Left lobe of liver (tissue), 2 donors: ENCODE measurements at regions not wholly inside any gene's neighbourhood (a gene's known extent, or its start where the extent isn't known, plus 50 kb on each side); places are given as distances from the start of the nearest gene placed in this dataset.

Experiments used
- ATAC-seq: fragments of 200-7000 bp; cut with Tn5 transposase; one replicate; pipeline ENCODE4 v1.9.1; 2020; ENCODE audit warnings: mild to moderate bottlenecking, moderate library complexity
- DNase-seq: peaks from one replicate; pipeline ENCODE4 v3.0.0-alpha.2; 2020; ENCODE audit warnings: low spot score
- donor health status: DM: no; HTN: no; CAD: no; lungs with moderate emphysema.
- donor health status: DM: no; HTN: yes; CAD: no.

DNA sequence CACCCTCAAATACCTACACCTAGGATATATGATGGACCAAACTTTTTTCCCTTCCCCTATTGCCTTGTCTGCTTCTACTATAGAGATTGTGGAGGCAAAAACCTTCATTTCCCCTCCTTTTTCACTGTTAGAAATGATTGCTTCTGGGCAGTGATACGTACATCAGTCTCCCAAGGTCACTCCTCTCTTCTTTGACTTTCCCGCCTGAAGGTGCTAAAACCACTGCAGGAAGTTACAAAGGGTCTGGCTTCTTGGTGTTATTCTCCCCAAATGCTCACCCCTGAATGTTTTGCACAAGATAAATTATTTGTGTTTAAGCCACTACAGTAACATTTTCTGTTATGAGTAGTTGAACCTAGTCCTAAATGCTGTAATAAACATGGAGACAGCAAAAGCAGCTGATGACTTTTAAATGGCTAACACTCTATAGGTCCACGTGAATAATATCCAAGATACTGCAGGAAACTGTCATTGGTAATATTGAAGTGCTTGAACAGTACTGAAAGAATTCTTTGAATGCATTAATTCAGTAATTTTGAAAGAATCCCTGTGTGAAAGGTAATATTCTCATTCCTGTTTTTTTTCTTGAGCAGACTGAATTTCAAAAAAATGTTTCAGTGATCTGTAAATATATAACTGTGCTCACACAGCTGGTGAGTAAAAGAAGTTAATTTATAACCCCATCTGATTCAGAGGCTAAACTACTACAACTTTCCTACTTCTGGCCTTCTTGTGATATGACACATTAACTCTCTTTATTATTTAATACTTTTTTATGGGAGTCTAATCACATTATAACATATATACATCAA lies 865.1 kb downstream of the EFNB2 start:
- DNase-seq = no peak

DNA sequence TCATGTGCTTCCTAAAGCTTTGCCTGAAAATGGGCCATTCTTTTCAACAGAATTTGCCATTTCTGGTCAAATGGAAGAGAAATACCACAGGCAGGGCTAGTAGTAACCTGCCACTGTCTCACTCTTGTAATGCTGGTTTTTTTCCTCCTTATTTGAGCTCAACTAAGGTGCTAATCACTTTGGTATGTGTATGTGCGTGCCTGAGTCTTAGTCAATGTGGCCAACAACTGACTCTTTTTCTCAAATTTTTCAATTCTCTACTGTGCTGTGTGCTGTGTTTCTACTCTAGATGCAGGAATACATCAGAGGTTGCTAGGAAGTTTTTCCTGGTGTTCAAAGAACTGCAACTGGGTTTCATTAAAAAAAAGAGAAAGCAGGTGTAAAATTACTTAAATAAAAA lies 870.2 kb downstream of the EFNB2 start:
- DNase-seq (no peak), ATAC-seq (no peak)

More for the DNA sequence above, 865.1 kb downstream of the EFNB2 start:
- peak; percentile 59 for ATAC-seq

DNA sequence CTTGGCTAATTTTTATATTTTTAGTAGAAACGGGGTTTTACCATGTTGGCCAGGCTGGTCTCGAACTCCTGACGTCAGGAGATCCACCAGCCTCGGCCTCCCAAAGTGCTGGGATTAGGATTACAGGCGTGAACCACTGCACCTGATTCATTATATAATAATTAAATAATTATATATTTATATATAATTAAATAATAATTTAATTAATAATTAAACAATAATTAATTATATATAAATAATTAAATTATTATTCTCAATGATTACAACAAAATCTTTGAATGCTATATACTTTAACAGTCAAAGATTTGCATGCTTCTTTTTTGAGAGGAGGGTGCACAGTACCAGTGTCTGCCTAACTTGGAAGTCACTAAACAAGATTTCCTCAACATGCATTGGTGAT lies 872.3 kb downstream of the EFNB2 start:
- ATAC-seq (no peak), DNase-seq (no peak)

DNA sequence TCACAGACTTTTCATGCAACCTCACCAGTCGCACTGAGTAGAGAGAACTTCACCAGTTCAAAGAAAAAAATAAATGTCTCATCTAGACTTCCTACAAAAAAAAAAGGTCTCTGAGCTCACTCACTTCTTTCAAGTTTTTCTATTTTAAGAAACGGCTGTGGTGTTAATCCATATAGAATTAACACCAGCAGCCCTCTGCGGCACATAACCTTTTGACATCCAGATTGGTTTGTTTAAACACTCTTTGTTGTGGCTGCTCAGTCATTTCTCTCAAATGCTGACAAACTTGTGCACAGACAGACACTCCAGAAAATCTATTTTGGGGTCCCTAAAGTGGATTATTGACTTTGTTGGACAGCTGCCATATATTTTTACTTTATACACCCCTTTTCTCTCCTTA lies 874.9 kb downstream of the EFNB2 start:
- ATAC-seq = no peak
- DNase-seq = no peak

DNA sequence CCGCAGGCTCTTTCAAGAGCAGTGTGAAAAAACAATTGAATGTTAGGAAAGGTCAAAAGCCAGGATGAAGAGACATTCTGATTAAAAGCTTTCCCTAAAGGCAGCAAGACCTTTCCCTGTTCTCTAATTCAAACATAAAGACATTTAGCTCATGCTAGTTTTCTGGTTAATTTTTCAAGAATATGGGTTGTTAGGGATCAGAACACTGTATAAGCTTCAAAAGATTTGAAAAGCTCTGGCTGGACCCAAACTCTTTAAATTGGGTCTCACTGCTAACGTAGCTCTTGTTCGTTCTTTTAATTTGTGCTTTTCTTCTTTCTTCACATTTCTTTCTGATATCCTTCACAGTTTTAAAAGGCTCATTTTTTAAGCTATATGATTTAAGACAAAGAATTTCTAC lies 877.0 kb downstream of the EFNB2 start:
- no peak for DNase-seq
- no peak for ATAC-seq

DNA sequence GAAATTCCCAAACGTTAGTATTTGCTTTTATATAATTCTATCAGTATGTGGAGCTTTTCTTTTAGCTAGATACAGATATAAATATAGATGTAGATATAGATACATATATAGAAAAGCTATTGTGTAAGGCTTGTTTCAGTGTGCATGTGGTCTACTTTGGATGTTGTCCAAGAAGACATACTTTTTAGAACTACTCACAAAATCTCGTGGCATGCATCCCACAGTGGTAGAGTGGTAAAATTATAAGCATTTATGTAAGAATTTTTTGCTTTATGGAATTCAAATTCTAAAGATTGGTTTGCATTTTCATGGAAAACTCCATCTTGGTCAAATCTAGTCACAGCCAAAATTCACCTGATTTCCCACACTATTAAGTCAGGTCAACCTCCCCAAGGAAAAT lies 880.4 kb downstream of the EFNB2 start:
- ATAC-seq = no peak
- no peak for DNase-seq

DNA sequence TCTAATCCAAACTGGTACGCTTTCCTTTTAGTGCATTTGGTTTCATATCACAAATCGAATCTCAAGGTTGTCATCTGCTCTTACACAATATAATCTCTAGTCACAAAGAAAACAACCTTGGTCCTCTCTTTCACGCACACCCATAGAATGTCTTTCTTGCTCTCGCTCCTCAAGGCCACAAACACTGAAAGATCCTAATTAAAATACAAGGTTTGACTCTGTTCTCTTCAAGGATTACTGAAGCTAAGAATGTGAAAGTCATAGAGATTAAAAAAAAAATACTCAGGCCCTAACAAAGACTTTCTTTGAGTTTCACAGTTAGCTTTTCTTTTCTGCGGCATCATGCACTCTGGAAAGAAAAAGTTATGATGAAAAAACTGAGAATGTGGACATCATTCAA lies 891.5 kb downstream of the EFNB2 start:
- DNase-seq (no peak), ATAC-seq (no peak)

DNA sequence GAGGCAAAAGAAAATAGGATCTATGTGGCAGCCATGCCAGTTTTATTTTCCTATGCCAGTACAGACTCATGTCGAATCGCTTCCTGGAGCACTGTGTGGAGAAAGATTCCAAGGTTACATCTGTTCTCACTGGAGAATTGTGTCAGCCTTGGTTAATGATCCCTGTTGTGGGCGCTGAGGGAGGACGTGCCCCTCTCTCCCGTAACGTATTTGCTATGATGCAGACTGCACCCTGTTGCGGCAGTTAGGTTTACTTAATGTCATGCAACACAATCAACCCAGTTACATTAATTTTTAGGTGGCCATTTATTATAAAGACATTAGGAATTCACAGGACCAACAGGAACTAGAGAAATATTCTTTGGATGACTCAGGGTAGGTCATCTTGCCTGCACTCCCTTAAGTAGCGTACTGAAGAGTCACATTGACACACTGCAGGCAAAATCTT lies 892.9 kb downstream of the EFNB2 start:
- no peak for ATAC-seq
- DNase-seq = no peak

DNA sequence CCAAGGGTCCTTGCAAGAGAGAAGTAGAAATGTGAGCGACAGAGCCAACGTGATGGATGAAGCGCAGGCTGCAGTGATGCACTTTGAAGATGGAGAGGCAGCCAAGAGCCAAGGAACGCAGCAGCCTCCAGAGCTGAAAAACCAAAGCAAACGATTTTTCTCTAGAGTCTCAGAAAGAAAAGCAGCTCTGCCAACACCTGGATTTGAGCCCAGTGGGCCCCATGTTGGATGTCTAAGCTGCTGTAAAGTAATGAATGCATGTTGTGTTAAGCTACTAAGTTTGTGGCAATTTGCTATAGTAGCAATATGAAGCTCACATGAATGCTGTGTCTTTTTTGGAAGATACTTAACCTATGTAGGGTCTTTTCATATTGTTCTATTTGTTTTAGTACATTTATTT lies 894.3 kb downstream of the EFNB2 start:
- DNase-seq (no peak), ATAC-seq (no peak)

DNA sequence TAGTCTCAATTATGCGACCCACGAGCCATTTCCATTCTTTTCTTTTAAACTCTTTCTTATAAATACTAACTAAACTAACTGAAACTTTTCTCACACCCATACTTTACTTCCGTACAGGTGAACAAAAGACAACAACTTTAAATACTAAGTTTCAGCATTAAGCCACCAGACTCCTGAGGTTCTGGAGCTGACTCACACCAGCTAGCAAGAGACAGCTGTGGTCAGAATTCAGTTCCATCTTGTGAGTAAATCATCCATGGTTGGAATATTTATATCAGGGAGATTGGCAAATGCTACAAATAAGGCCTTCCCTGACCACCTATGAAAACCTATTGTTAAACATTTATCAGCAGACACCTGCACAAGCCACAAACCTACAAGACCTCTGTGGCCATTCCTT lies 897.0 kb downstream of the EFNB2 start:
- ATAC-seq = no peak

DNA sequence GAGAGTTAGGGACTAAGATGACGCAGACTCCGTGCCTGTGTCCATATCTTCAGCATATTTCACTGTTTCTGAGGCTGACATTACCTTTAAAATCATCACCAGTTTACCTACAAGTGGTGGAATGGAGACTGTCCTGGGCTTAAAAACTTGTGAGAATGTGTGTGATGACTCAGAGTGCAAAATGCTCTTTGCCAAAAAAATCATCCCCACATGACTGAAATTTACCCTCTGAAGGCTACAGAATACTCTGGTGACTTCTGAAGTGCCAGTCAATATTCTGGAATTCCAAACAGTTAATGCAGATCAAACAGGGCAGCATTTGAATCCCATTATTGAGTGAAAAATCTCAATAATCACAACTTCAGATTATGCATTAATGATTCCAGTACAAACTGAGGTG lies 901.4 kb downstream of the EFNB2 start:
- ATAC-seq (no peak), DNase-seq (no peak)

More for the DNA sequence above, 897.0 kb downstream of the EFNB2 start:
- no peak for DNase-seq

DNA sequence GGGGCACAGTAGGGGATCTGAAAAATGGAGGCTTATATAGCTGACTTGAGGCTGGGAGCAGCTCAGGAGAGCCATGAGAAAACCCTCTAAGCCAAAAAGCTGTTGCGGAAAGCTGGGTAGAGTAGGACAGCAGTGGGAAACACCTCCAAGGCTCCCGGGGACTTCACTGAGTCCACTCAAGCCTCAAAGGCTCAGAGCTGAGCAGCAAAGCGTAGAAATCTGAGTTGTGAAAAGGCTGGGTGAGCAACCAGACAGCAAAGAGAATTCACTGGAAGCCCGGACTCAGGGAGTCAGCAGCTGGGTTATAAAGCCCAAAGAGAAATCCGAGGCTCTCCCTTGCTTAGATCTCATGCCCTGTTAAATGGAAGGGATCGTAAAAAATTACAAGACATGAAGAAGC lies 905.0 kb downstream of the EFNB2 start:
- no peak for DNase-seq
- ATAC-seq = no peak

DNA sequence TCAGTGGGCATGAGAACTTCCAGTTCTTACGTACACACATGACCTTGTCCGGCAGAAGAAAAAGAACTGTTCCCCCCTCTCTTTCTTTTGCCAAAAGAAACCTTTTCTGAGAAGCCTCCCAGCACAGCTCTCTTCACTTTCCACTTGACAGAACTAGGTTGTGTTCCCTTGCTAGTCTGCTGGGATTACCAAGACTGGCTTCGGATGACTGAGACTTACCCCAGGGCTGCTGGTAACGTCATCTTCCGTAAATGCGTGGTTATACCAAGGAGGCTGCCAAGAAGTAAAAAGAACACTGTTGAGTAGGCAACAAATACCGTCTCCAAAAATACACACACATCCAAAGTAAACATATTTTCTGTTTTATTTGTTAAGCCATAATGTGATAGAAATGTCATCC lies 908.2 kb downstream of the EFNB2 start:
- no peak for DNase-seq
- no peak for ATAC-seq

DNA sequence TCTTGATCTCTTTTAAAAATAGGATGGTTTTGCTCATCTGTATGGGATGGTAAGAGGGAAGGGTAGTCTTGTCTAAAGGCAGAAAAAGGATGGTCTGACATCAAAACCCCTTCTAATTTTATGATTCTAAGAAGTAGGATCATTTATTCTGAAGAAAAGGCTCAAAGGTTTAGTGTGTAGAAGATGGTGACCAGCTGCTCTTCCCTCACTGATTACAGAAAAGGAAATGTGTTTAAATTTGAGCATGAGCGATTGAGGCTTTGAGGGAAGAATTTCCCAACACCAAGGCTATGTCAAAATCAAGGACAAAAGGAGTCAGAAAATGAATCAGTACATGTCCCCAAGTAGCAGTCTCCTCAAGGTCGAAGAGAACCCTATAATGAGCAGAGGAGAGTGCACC lies 909.8 kb downstream of the EFNB2 start:
- no peak for DNase-seq
- no peak for ATAC-seq

DNA sequence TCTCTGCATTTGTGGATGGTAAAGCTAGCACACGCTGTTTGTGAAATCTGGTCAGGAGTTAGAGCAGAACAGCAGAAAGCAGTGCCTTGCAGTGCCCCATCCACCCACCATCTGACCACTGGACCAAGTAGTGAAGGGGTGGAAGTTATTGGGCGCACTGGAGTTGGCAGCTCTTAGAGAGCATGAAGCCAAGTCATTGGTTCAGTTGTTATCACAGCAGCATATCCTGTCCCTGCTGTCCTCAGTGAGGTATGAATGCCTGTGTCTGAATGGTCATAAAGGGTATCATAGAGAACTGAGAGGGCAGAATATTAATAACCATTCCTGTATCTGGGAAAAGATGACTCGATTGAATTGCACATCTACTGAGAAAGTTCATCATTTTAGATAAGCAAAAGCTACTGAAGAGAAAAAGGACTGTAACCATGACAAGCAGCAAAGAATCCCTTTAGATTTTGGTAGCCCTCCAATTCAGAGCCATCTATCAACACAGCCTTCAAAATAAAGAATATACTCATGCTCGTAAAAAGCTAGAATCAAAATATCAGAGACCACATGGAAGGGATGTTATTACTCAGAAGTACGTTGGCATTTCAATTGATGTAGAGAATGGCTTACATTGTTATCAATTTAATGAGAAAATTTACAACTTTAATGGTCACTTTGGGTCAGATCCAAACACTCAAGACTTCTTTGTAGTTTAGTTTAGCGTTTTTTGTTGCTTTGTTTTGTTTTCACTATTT lies 919.0 kb downstream of the EFNB2 start:
- ATAC-seq (no peak), DNase-seq (no peak)

DNA sequence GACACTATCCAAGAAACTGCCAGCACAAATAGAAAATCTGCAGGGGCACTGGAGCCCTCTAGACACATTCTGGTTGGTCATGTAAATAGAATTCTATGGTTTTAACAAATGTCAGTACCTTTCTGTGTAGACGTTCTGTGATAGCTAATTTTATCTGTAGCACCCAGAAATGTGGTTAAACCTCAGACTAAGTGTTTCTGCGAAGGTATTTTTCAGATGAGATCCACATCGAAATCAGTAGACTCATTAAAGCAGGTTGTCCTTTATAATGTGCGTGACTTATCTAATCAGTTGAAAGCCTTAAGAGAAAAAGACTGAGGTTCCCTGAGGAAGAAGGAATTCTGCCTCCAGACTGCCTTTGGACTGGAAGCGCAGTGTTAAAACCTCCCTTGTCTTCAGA lies 922.9 kb downstream of the EFNB2 start:
- ATAC-seq = no peak

DNA sequence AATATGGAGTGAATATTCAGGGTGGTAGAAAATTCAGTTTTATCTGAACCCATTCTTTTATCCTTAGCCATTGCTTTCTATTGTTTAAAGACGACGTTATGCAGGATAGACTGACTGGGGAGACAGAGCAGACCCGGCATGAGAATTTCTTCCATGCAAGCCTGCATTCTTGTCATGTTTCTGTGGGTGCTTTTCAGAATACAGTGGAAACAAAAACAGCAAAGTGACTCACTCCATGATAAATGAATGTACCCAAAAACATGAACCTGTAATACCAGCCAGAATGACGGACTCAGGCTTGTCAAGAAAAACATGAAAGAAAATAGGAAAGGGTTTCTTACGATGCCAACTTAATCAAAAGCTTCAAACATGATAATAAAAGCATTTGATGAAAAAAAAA lies 924.0 kb downstream of the EFNB2 start:
- ATAC-seq (no peak), DNase-seq (no peak)

More for the DNA sequence above, 922.9 kb downstream of the EFNB2 start:
- no peak for DNase-seq

DNA sequence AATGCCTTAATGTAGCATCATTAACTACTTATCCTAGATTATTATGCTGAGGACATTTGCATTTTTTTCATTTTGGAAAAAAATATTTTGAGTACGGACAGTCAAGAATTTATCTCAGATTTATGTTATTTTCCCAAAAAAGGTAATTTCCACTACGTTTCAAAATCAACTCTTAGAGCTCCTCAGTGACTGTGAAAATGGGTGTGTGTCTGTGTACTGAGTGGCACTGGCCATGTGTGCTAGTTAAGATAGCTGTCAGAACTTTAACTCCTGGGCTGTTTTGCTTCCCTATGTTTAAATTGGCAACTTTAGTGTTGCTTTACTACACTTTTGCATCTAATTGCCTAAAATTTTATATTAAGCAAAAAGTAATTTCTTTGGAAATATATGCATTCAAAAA lies 927.4 kb downstream of the EFNB2 start:
- no peak for ATAC-seq
- no peak for DNase-seq

DNA sequence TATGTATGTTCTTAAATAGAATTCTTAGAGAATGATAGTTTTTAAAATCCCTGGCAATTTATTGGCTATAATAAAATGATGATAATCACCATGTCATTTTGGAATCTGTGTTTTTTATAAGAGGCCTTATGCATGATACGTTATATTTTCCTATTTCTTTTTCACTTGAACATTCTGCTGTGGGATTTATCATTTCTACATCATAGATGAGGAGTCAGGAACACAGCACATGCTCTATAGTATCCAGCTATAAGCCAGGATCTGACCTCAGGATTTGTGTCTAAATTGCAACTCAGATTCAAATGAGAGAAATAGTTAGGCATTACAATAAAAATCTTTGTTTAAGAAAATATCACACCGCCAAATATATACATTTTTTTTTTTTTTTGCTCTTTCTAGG lies 928.0 kb downstream of the EFNB2 start:
- ATAC-seq (no peak), DNase-seq (no peak)

DNA sequence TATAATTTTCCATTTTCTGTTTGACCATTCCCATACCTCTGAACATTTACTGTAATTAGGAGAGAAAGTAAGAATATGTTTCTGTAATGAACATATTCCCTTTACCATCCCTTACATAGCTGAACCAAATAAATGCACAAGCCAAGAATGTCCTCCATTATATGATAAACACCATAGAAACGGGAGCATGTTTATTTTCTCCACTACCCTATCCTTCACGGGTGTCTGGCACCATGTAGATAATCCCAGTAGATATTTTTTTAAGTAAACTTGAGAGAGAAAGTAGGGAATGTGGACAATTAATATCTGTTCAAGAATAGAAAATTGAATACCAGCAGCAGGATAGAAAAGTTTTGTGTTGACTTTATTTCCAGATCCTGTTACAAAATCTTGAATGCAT lies 928.4 kb downstream of the EFNB2 start:
- no peak for DNase-seq
- ATAC-seq = no peak

DNA sequence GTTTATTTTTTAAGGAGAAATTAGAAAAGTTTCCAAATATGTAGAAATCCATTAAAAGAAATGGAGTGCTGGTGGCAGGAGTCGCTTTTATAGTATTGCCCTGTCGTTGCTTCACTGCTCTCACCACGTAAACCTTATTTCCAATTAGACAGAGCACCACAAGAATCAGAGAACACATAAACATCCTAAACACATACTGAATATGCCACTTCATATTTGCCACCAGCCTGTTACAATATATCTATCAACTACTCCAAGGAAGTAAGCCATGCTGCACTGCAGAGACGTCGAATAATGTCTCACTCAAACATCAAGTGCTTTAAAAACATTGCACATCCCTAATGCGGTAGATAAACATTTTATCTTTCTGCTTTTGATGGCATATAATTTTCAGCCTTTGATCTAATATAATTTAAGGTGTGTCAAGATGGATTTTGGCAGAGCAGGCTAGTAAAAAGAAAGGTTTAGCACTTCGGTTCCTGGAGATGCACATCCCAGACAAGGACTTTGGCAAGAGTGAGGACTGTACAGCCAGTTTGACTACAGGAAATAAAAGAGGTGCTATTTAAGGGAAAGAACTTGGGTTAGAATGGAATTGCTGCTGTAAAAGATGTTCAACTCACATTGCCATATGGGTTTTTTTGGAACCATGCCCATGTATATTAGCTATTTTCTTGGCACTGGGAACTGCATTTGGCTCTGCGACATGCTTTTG lies 932.3 kb downstream of the EFNB2 start:
- DNase-seq = no peak
- no peak for ATAC-seq
